Activated T-cell treated with anti-CD3 and anti-CD28 coated beads, Interleukin-2, amount 50 U/mL, for 1 hour (primary cell): ENCODE measurements at regions not wholly inside any gene's neighbourhood (a gene's known extent, or its start where the extent isn't known, plus 50 kb on each side); places are given as distances from the start of the nearest gene placed in this dataset.
"Not testable (repeated sequence)": the region's sequence is repeated elsewhere in the genome, so short reads cannot be mapped to it uniquely, and the experiment has no call there.

Experiments used
- DNase-seq: peaks from one replicate; pipeline ENCODE4 v3.0.0-alpha.2; 2020

GRCh38 chr6:84916704-84917103, 152.3 kb upstream of the TBX18 start:
- no peak for DNase-seq

GRCh38 chr6:84912472-84913322, 148.3 kb upstream of the TBX18 start:
- DNase-seq = no peak

GRCh38 chr6:84910906-84911607, 146.7 kb upstream of the TBX18 start:
- no peak for DNase-seq

GRCh38 chr6:84908304-84908904, 144.0 kb upstream of the TBX18 start:
- DNase-seq = no peak

GRCh38 chr6:84906514-84906913, 142.1 kb upstream of the TBX18 start:
- DNase-seq = no peak

- DNase-seq = no peak
Measured at GRCh38 chr6:84905823-84906222, 141.4 kb upstream of the TBX18 start.

GRCh38 chr6:84902354-84902928, 138.0 kb upstream of the TBX18 start:
- no peak for DNase-seq

GRCh38 chr6:84897988-84898594, 133.7 kb upstream of the TBX18 start:
- DNase-seq = no peak

GRCh38 chr6:84897011-84897410, 132.6 kb upstream of the TBX18 start:
- DNase-seq = no peak

- no peak for DNase-seq
Measured at GRCh38 chr6:84892671-84893070, 128.3 kb upstream of the TBX18 start.

GRCh38 chr6:84882768-84883766, 118.7 kb upstream of the TBX18 start:
- no peak for DNase-seq

- DNase-seq = not testable (repeated sequence)
Measured at GRCh38 chr6:84879385-84879784, 115.0 kb upstream of the TBX18 start.

GRCh38 chr6:84877515-84878210, 113.3 kb upstream of the TBX18 start:
- DNase-seq = no peak

GRCh38 chr6:84876723-84877514, 112.5 kb upstream of the TBX18 start:
- DNase-seq = no peak

- DNase-seq = no peak
Measured at GRCh38 chr6:84872996-84873723, 108.8 kb upstream of the TBX18 start.

GRCh38 chr6:84871925-84872324, 107.5 kb upstream of the TBX18 start:
- DNase-seq = no peak

GRCh38 chr6:84870672-84871071, 106.3 kb upstream of the TBX18 start:
- DNase-seq = no peak

GRCh38 chr6:84868149-84868548, 103.8 kb upstream of the TBX18 start:
- no peak for DNase-seq

GRCh38 chr6:84867521-84867920, 103.1 kb upstream of the TBX18 start:
- DNase-seq = no peak

GRCh38 chr6:84866715-84867114, 102.3 kb upstream of the TBX18 start:
- DNase-seq = no peak
